GM21423 (cell line): ENCODE measurements at regions not wholly inside any gene's neighbourhood (a gene's known extent, or its start where the extent isn't known, plus 50 kb on each side); places are given as distances from the start of the nearest gene placed in this dataset.

Experiments used
- ATAC-seq: cut with Tn5 transposase; IDR thresholded peaks from one replicate; pipeline ENCODE4 v1.9.1; 2021; ENCODE audit warnings: mild to moderate bottlenecking, moderate library complexity; ENCODE audit not compliant: unreplicated experiment

DNA sequence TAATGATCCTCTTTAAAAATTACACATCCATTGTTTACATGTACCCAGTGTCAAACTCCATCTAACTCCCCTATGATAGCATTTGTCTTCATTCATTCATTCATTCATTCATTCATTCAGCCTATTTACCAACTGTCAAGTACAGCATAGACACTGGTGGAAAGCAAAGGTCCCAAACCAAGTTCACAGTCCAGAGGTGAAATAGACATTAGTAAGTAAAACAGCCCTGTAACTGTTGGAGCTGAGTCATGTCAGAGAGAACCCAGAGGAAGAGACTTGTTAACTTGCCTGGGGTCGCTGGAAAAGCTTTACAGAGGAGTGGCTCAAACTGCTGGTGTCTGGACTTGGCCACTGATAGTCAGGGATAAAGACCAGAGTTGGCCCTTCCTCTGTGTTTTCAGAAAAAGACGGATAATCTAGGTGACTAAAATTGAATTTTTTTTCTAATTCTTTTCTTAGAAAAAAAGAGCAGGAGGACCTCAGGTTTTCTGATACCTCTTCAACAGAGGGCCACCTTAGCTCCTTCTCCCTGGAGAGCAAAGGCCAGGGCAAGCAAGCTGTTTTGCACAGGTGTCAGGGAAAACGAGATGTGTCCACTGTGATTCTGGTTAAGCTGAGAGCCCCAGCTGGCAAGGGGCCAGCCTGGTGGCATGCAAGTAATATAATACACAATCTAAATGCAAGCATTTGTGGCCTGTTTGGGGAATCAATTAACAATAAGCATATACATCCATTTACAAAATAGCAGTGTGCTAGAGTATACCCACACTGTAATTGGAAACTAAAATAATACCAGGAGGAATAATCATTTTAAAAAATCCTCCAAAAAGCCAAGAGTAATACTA lies 96.7 kb upstream of the SLC14A2 start:
- no peak for ATAC-seq

GRCh38 chr18:45519411-45520280 lies 95.6 kb upstream of the SLC14A2 start:
- no peak for ATAC-seq

GRCh38 chr18:45521136-45521535 lies 94.1 kb upstream of the SLC14A2 start:
- no peak for ATAC-seq

- ATAC-seq: no peak
Observed at GRCh38 chr18:45521777-45522176, 93.5 kb upstream of the SLC14A2 start.

GRCh38 chr18:45522371-45522770 lies 92.9 kb upstream of the SLC14A2 start:
- no peak for ATAC-seq

GRCh38 chr18:45525301-45525700 lies 90.0 kb upstream of the SLC14A2 start:
- no peak for ATAC-seq

DNA sequence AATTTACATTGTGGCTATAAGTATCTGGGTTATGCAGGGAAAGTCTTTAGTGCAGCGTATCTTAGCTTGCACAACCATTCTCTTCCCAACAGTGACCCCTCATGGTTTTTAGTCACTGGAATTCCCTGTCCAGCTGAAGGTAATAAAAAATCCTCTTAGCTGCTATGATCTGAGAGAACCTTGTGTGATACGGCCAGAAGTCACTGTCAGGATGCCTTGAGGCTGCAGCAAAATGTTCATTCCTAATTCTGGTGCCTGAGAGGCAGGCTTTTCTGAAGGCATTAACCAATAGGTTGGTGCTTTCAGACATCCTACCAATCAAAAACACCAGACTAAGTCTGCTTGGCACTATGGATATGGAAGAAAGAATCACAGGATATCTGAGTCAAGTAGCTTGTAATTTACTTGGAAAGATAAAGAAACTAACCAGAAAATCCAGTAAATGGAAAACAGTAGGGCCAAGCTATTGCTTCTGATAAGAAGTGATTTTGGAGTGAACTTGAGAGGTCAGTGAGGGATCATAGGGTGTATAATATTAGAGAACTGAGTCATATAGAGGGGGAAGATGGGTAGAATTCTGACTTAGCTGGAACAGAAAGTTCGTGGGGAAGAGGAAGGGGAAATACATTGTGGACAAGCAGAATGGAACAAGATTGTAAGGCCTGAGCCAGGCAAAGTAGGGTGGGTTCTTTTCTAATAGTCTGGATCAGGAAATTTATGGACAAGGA lies 89.0 kb upstream of the SLC14A2 start:
- ATAC-seq: no peak

GRCh38 chr18:45527891-45528290 lies 87.4 kb upstream of the SLC14A2 start:
- ATAC-seq: no peak

DNA sequence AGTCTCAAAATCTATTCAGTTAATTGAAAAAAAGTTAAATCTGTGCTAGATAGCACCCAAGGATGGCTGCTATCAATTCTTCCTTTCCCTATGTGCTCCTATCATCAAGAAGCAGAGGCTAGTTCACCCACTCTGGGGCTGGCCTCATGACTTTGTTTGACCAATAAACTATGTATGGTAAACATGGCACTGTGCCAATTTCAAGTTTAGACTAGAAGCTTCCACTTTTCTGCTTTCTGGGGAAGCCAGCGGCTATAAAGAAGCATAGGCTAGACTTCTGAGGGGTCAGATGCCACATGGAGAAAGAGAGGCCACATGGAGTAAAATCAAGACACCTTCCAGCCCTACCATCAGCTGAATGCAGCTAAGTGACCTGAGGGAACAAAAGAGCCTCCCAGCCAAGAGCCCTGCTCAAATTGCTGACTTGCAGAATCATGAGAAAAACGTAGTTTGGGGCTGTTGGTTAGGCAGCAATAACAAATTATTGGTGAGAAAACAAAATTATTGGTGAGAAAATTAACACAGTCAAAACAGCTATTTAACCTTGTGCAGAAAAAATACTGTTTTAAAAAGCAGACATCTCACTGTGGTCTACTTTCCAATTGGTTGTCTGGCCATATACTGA lies 86.5 kb upstream of the SLC14A2 start:
- no peak for ATAC-seq

DNA sequence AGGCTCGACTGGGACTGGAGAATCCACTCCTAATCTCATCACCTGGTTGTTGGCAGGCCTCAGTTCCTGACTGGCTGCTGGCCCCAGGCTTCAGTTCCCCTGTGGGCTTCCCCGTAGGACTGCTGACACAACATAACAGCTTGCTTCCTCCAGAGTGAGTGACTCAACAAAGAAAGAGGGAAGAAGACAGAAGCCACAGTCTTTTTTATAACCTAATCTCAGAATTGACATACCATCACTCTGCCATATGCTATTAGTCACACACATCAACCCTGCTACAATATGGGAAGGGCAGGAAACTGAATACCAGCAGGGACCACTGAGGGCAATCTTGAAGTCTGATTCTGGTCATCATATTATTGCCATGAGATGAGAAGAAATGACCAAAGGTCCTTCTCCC lies 76.8 kb upstream of the SLC14A2 start:
- no peak for ATAC-seq

DNA sequence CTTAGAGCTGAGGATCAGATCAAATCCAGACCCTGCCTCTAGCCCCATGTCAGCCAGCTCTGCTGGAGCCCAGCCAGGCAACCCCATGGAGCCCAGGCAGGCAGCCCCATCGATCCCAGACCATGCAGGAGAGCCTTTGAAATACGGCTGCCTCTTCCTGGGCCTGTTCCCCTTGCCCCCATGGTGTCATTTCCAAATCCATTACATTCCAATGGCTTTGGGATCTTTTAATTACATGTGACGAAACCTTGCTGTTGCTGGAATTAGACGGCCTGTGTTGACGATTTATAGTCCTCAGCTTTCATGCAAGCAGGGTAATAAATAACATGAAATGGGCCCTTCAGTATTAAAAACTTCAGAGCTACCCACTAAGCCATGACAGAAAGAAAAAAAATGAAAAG lies 75.8 kb upstream of the SLC14A2 start:
- ATAC-seq: no peak

DNA sequence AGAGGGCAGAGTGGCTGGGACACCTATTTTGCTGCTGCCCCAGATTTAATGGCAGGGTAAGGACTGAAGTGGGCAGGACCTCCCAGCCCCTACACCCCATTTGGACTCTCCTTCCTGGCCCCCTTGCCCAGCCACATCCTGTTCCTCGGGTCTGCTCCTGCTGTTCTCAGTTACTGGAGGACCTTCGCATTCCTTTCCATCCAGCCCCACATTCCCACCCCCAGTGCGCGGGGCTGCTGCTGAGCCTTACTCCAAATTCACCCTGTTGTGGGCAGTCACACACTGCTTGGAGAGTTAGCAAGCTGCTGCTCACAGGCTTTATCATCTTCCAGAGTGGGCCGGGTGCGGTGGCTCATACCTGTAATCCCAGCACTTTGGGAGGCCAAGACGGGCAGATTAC lies 75.2 kb upstream of the SLC14A2 start:
- no peak for ATAC-seq

DNA sequence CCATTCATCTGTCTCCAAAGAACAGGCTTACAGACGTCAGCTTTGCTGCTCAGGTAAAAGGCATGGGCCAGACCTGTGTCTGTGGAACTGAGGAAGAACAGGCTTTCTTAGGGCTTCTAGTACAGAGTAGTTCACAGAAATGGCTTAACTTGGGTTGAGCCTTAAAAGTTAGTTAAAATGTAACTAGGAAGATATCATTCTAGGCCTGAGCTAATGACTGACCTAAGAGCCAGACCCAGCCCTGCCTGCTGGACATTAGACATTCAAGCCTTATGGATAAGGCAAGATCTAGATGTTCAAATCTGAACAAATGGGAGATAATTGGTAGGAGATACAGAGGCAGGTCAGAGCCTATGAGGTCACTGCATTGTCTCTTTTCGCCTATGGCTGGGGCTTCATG lies 73.9 kb upstream of the SLC14A2 start:
- no peak for ATAC-seq

DNA sequence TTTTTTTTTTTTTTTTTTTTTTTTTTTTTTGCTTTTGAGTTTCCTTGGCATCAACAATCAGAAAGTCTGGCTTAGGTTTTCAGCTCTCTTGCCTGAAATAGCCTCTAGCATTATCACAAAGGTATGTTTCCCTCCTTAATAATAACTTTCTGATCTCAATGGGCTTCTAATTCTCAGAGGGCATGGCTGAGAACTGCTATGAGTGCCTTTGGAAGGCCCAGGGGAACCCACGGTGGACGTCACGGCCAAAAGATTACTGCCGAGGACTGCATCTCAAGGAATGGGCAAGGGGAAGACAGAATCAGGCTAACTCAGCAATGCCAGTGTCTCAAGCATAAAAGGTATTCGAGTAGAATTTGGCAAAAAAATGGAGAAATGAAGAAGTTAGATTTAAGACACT lies 73.2 kb upstream of the SLC14A2 start:
- ATAC-seq: no peak

DNA sequence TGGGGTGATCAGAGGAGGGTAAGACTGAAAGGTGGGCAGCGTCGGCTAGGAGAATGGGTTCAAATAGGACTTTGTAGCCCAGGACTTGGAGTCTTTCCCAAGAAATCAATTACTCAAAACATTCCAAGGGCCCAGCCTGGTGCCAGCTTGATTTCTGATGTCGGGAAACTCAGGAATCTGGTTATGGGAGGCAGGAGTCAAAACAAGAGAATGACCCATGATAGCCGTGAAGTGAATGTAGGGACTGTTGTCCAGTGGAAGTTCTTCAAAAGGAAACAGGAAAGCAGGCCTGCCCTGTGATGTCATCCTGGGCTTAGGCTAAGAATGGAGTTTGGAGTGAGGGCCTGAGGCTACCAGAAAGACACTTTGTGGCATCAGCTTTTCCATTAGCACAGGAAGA lies 67.4 kb upstream of the SLC14A2 start:
- no peak for ATAC-seq

GRCh38 chr18:45548614-45549013 lies 66.7 kb upstream of the SLC14A2 start:
- no peak for ATAC-seq

DNA sequence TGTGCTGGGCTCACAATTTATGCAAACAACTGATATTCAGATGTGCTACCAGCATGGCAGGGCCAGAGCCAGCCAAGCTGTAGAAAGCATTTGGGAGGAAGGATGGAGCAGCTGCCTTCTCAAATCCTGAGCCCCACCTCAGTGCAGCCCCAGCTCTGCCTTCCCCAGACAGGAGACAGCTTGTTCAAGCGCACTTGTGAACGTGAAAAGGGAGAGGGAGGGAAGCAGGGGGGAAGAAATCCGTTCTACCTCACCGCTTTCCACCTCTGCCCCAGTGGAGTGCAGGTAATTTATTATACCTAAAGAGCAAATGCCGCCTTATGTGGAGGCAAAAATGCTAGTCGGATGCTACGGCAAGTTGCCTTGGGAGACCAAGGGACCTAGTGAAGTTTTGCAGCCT lies 66.0 kb upstream of the SLC14A2 start:
- no peak for ATAC-seq

- no peak for ATAC-seq
Observed at GRCh38 chr18:45551142-45551815, 64.0 kb upstream of the SLC14A2 start.

DNA sequence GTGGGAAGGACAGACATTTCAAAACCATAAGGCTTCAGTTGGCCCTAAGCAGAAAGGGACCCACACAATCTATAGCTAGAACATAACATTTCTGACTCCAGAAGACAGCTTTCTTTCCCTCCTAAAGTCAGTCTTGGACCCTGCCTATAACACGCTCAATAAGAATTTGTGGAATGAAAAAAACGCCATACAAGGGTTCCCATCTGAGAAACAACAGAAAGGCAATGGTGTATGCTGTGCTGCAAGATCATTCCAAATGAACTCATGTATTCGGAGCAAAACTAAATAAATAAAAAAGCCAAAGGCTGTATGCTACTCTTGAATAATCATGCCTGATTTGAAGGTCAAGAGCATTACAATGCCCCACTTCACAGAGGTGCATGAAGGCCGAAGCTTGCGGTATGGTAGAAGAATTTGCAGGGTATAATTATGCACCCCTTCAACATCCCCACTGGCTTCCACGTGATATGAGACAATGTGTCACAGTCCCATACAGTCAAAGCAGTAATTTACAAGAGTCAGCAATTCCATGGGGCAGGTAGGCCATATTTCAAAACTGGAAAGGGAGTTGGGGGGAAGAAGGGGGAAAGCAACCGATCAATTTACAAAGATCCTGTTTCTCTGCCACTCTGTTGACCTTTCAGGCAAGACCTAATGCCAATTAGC lies 61.4 kb upstream of the SLC14A2 start:
- ATAC-seq: no peak

DNA sequence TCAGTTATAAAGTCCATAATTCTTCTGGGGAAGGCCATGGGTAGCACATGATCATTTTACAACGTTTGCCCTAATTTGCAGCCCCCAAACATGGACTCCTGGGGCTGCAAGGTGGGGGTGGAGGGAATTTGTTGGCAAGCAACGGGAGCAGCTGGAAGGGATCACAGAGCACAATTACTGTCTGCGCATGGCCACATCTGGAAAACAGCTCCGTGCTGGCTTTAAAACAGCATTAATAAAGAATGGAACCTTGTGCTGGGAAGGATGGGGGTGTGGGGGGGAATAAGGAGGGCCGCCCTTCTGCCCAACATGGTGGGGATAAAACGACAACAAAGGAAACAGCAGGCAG lies 60.9 kb upstream of the SLC14A2 start:
- ATAC-seq: no peak
